GM18870 (cell line): ENCODE measurements at regions not wholly inside any gene's neighbourhood (a gene's known extent, or its start where the extent isn't known, plus 50 kb on each side); places are given as distances from the start of the nearest gene placed in this dataset.

ENCODE experiments used
- ATAC-seq: cut with Tn5 transposase; IDR thresholded peaks from one replicate; pipeline ENCODE4 v1.9.1; 2021; ENCODE audit warnings: moderate library complexity; ENCODE audit not compliant: unreplicated experiment

DNA sequence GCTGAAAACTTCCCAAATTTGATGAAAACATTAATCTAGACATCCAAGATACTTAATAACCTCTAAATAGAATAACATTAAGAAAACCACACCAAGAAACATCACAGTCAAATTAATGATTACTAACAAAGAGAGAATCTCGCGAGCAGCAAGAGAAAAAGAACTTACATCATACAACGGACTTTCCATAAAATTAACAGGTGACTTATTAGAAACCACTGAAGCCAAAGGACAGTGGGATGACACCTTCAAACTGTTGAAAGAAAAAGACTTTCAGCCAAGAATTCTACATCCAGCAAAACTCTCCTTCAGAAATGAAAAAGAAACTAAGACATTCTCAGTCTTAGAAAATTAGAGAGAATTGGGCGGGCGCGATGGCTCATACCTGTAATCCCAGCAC is 232.0 kb downstream of the SNCA start:
- ATAC-seq, result no peak

DNA sequence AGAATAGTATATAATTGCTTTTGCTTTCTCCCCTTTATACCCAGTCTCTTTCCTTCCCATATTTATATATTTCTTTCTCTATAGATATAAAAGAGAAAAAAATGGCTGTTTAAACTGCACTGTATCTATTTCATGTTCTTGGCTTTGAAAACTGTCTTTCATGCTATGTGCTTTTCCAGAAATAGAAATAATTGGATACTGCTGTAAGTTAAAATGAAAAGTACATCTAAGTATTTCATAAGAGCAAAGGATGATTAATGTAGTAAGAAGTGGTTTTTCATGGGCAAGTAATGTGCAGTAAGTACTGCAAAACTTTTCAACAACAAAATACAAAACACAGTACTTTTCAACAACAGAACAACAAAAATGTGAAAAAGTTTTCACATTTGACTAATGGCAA is 237.9 kb downstream of the SNCA start:
- ATAC-seq, result no peak

DNA sequence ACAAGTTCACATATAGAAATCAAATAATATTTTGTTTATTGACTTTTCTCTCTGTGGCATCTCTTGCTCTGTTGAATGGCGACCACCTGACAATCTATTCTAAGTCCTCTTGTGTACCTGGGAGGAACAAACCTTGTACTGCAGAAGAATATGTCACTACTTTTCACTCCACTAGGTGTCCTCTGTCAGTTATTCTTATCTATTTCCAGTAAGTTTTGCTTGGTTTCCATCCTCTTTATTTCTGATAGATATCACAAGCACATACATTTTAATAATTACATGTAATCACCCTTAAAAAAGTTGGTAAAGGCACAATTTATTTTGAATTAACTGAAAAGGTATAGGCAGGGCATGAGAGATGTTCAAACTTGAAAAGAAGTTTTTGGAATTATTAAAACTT is 238.4 kb downstream of the SNCA start:
- ATAC-seq, result no peak

DNA sequence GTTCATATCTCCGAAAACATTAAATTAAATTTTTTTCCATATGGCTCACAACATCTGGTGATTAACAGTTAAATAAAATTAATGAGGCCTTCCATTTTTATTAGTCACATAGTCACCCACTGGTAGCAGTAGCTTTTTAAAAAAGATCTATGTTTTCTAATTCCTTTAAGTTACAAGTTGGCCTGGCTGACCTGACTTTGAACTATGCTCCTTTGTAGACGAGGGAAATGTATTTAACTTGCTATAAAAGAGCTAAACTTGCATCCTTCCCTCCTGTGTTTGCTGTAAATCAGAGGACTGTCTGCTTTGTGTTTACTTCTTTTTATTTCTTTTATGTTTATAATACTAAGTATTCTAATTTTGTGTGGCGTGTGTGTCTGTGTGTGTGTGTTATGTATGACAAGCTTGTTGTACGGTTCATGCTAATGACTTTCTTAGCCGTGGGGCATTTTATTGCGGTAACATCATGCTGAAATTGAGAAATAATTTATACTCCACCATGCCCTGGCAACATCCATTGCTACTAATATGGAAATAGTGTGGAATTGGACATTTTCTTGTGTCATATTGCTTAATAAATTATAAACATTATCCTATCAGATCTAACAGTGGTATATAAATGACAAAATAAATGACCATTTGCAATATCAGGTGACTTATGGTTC is 241.7 kb downstream of the SNCA start:
- ATAC-seq, result no peak

DNA sequence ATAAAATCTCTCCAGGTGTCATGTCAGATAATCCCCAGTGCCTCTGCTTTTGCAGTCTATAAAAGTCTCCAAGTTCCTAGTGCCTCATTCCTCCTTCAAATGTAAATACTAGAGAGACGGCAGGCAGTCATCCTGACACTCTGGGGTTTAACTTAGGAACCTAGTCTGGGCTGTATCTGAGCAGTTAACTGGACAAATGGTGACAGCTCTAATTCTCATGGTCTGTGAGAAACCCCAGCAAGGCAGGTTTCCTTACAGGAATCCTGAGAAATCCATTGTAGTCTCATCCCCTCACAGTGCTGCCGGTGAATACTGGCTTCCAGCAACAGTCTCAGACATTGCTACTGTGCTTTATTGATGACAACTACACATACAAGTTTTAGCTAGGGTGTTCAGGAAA is 246.8 kb downstream of the SNCA start:
- no peak for ATAC-seq

DNA sequence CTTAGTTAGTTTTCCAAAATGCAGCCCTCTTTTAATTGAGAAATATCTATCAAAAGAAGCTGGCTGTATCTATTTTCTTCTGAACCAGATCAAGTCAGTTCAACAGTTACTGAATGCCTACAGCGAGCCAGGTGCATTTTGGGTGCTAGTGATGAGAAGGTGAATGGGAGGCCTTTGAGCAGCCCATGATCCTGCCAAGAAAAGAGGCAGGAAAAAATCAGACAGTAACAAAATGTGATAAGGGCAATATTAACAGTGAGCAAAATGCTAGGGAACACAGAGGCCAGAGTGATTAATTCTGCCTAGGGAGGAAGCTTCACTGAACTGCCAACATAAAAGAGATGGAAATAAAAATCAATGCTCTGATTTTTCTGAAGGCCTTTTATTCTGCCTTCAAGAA is 248.5 kb downstream of the SNCA start:
- ATAC-seq, result no peak

DNA sequence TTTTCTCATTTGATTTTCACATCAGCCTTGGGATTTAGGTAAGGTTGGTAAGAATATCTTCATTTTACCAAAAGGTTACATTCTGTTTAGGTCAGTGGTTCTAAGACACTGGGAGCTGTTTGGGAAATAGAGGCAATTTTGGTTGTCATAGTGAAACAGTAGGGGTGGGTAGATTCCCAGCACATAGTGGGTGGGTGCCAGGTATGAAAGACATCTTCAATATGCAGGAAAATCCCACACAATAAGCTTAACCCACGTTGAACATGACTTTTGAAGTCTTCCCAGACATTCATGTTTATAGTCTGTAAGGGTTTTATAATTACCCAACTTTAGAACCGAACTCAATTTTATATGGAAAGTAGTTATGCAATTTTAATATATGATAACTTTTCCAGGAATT is 249.6 kb downstream of the SNCA start:
- ATAC-seq, result no peak

DNA sequence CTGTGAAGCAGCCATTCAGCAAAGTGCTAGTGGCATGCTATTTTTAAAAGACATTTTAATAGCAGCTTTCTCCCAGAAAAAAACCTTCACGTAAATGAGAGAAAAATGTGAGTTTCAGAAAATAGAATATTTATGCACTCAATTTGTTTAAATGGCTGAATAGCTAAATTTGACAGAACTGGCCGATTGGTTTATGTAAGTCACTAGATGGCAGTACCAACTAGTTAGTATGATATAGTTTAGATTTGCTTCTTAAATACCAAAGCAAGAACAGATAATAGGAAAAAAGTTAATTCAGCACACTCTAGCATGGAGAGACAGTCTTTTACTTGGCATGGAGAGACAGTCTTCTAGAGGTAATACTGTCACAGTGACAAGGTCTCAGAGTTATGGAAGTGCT is 250.1 kb downstream of the SNCA start:
- ATAC-seq, result no peak

DNA sequence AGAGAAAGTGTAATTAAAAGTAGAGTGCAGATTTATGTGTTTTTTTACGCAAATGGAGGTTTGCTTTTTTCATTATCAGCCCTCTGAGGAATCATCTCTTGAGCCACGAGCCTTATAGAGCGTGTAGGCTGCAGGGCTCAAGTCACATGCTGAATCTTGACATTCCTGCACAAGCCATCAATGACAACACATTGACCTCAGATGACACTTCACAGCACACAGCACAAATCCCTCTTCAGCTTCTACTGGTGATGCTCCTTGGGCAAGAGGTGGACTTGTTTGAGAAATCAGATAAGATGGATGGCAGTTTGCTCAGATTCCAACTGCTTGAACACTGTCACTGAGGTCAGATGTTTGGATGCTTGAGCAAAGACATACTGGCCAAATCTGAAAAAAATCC is 250.6 kb downstream of the SNCA start:
- ATAC-seq, result no peak

DNA sequence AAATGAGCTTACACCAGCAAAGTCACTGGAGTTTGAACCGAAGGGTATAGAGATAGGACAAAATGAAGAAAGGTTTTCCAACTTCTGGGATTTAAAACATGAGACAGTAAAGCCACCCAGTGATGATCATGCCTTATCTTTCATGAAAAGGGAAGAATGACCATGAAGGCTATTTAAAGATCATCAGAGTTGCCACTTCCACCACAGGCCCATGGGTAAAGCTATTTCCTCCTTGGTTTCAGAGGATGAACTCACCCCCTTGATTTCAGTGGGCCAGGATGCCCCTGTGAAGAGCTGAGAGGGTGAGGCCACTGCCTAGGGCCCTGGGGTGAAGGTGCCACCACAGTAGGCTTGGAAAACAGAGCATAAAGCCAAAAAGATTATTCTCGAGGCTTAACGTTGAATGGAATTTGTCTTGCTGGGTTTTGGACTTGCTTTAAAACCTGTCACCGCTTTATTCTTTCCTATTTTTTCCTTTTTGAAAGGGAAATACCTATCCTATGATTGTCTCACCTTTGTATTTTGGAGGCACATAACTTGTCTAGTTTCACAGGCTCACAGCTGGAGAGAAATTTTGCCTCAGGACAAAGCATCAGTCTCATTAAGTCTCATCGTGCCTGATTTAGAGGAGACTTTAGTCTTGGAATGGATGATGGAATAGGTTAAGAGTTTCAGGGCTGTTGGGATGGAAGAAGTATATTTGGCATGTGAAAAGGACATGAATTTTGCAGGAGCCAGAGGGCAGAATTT is 254.0 kb downstream of the SNCA start:
- no peak for ATAC-seq

DNA sequence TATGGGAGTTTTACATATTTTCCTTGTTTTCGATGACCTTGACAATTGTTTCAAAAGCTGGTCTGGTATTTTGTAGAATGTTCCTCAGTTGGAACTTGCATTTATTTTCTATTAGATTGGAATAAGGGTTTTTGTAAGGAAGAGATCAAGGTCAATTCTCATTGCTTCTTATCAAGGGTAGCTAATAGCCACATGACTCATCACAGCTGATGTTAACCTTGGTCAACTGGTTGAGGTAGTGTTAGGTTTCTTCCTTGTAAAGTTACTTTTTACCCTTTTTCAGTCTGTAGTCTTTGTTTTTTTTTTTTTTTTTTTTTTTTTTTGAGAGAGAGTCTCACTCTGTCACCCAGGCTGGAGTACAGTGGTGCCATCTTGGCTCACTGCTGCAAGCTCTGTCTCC is 257.2 kb downstream of the SNCA start:
- ATAC-seq, result no peak

DNA sequence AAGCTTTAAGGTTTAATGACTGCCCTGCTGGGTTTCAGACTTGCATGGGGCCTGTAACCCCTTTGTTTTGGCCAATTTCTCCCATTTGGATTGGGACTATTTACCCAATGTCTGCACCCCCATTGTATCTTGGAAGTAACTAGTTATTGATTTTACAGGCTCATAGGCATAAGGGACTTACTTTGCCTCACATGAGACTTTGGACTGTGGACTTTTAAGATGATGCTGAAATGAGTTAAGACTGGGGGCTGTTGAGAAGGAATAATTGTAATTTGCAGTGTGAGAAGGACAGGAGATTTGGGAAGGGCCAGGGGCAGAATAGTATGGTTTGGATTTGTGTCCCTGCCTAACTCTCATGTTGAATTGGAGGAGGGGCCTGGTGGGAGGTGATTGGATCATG is 260.7 kb downstream of the SNCA start:
- no peak for ATAC-seq

DNA sequence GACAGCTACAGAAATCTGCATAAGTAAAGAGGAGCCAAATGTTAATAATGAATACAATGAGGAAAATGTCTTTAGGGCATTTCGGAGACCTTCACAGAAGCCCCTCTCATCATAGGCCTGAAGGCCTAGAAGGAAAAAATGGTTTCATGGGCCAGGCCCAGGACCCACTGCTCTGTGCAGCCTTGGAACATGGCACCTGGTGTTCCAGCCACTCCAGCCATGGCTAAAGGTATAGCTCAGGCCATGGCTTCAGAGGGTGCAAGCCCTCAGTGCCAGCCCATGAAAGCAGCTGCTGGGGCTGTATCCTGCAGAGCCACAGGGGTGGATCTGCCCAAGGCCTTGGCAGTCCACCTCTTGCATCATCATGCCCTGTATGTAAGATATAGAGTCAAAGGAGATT is 261.1 kb downstream of the SNCA start:
- ATAC-seq, result no peak

DNA sequence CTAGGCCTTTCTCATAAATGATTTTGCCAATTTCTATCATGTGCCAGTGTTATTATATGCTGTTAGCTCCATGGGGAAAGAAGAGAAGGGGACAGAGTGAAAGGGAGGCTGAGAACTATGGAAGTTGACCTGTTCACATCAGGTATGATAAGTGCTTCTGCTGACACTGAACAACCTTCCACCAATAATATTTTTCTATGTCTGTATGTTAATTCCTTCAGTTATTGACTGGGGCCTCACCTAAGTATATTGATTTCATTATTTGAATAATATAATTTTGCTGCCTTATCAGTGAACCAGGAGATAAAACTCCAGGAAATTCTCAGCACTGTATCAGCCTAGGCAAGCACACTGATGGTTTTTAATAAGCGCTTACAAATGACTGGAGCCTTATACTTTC is 262.8 kb downstream of the SNCA start:
- ATAC-seq, result no peak

DNA sequence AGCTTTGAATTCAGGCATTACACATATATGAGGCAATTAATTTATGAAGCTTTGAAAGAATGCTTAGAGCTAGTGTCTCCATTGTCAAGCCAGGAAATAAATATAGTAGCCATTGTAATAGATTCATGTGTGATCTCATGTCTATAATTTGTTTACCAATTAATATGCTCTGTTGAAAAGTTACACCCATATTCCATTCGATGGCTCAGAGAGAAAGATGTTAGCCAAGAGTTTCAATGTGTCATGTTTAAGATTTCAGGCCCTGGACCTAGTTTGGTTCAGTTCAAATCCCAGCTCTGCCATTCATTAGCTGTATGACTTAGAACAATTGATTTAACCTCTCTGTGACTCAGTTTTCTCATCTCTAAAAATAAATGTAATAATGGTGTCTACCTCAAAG is 263.3 kb downstream of the SNCA start:
- ATAC-seq, result no peak

DNA sequence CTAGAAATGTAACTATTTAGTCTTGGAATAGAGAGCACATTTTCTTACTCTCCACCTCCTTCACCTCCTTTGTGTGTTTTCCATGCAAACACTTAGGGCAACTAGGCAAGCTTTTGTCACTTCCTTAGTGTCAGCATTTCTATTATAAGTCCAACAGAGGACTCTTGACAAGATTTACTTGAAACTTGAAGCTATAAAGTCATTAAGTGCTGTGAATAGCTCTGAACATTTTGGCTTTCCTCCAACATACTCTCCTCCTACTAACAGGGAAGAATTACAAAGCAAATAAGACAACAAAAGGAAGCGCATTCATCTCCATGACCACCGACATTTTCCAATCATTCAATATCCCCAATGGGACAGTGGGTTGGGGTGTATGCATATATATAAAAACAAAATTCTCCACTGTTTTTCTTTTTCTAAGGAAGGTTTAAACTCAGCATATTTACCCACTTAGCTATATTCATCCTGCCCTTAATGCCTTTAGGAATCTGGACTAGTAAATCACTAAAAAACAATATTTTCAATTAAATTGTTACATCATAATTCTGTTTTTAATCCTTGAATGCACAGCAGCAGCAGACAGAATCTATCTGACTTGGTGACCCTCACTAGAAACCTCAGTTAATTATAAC is 264.6 kb downstream of the SNCA start:
- ATAC-seq, result no peak

DNA sequence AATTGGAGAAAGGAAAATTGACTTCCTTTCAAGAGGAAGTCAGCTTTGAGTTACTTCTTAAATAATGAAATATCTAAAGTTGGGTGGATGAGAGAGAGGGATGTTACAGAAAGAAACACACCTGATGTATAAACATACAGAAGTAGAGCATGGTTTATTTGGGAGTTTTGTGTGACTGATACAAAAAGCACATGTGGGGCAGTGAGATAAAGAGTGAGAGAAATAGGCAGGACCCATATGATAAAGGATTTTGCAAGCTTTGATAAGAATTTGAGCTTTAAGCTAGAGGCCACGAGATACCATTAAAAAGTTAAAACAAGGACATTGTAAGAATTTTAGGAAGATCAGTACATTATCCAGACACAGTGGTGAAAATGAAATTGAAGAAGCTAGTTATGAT is 263.3 kb upstream of the GPRIN3 start:
- no peak for ATAC-seq

DNA sequence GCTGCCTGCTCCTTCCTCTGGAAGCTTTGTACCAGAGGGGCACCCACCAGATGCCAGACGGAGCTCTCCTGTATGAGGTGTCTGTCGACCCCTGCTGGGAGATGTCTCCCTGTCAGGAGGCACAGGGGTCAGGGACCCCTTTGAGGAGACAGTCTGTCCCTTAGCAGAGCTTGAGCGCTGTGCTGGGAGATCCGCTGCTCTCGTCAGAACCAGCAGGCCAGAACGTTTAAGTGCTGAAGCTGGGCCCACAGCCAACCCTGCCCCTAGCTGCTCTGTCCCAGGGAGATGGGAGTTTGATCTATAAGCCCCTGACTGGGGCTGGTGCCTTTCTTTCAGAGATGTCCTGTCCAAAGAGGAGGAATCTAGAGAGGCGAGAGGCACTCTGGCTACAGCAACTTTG is 260.3 kb upstream of the GPRIN3 start:
- no peak for ATAC-seq

DNA sequence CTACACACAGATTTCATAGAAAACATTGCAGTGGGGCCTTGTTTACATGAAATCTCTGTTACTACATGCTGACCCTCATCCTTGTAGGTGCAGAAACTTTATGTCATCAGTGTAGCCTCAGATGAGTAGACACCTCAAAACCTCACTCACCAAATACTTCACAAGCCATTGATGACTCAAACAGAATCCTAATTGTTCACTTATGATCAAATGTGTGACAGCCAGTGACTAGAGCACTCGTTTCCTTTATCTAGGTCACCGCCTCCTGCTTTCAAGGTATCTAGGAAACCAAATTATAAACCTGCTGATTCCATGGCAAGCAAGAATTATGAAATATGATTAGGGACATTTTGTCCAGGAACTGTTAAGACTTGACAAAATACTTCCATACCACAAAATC is 255.8 kb upstream of the GPRIN3 start:
- ATAC-seq, result peak; percentile 94

DNA sequence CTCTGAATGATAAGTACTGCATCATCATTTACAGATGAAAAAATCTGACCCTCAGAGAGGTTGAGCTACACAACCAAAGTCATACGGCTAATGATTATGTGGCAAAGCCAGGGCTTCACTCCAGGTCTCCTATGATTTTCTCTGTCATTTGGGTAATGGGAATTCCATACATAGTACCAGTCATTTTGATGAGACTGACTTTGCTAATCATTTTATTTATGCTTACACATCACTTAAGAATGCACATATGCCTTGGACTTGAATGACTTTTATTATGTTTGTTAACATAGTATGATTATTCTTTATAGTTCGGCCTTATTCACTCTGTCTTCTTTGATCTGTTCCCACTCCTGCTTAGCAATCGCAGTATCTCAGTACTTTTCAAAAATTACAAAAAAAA is 255.1 kb upstream of the GPRIN3 start:
- ATAC-seq, result no peak

DNA sequence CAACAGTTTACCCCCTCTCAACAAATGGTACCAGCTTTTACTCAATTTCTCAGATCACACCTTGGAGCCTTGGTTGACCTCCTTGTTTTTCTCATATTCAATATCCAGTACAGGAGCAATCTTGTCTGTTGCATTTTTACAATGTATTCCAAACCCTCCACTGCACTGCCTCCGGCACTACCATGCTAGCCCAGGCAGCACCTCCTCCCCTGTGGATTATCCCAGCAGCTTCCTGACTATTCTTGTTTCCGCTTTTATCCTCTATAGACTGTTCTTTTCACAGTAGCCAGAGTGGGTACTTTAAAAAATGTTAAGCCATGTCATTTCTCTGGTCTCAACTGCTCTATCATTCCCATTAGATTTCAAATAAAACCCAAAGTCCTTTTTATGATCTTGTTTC is 253.4 kb upstream of the GPRIN3 start:
- no peak for ATAC-seq

DNA sequence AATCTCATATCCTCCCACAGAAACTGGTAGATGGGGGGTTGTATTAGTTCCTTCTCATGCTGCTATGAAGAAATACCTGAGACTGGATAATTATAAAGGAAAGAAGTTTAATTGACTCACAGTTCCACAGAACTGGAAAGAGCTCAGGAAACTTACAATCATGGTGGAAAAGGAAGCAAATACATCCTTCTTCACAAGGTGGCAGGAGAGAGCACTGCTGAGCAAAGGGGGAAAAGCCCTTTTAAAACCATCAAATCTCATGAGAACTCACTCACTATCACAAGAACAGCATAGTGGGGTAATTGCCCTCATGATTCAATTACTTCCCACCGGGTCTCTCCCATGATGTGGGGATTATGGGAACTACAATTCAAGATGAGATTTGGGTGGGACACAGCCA is 250.5 kb upstream of the GPRIN3 start:
- ATAC-seq, result no peak
